Osteoblast (primary cell): ENCODE measurements at regions not wholly inside any gene's neighbourhood (a gene's known extent, or its start where the extent isn't known, plus 50 kb on each side); places are given as distances from the start of the nearest gene placed in this dataset.
A peak's percentile ranks its signal among the peaks of the same experiment; 100 is the strongest.
"Not testable (repeated sequence)": the region's sequence is repeated elsewhere in the genome, so short reads cannot be mapped to it uniquely, and the experiment has no call there.

ENCODE experiments used
- DNase-seq: peaks from one replicate; pipeline ENCODE4 v3.0.0; 2011; ENCODE audit warnings: low spot score, mixed read lengths; ENCODE audit not compliant: insufficient read length; ENCODE audit errors: missing footprints
- H2AFZ ChIP-seq: 2 replicates; pipeline ENCODE4 v1.6.0; 2011; ENCODE audit warnings: mild to moderate bottlenecking, low read length
- H3K27ac ChIP-seq: 2 replicates; pipeline ENCODE4 v1.5.1; 2011; ENCODE audit warnings: mild to moderate bottlenecking, low read depth, low read length, moderate library complexity
- H3K27me3 ChIP-seq: 2 replicates; pipeline ENCODE4 v1.6.0; 2012; ENCODE audit warnings: mild to moderate bottlenecking, control low read depth, inconsistent platforms, low read length, moderate library complexity; ENCODE audit not compliant: insufficient read depth
- H3K36me3 ChIP-seq: 2 replicates; pipeline ENCODE4 v1.5.1; 2011; ENCODE audit warnings: mild to moderate bottlenecking, low read length, control low read depth, moderate library complexity; ENCODE audit not compliant: insufficient read depth
- H3K4me1 ChIP-seq: 2 replicates; pipeline ENCODE4 v1.5.1; 2011; ENCODE audit warnings: mild to moderate bottlenecking, low read length, control low read depth, moderate library complexity; ENCODE audit not compliant: insufficient read depth
- H3K4me2 ChIP-seq: 2 replicates; pipeline ENCODE4 v1.6.0; 2011; ENCODE audit warnings: mild to moderate bottlenecking, low read length; ENCODE audit not compliant: insufficient read depth
- H3K4me3 ChIP-seq: fragments of 200-600 bp; sonication (generic); 3 replicates; pipeline ENCODE4 v1.5.1; 2012; ENCODE audit warnings: mild to moderate bottlenecking, low read length, inconsistent platforms; ENCODE audit not compliant: insufficient read depth
- H3K79me2 ChIP-seq: 2 replicates; pipeline ENCODE4 v1.6.0; 2012; ENCODE audit warnings: mild to moderate bottlenecking, low read length, control low read depth, inconsistent platforms; ENCODE audit not compliant: insufficient read depth
- H3K9me3 ChIP-seq: 2 replicates; pipeline ENCODE4 v1.5.1; 2011; ENCODE audit warnings: low read depth, low read length, control low read depth
- H4K20me1 ChIP-seq: 2 replicates; pipeline ENCODE4 v1.6.0; 2012; ENCODE audit warnings: mild to moderate bottlenecking, low read length, control low read depth; ENCODE audit not compliant: insufficient read depth
- CTCF ChIP-seq: IDR thresholded peaks from 2 replicates; pipeline ENCODE4 v1.5.1; 2011; ENCODE audit warnings: mild to moderate bottlenecking, low read depth, low read length, moderate library complexity; ENCODE audit errors: extremely low read depth

GRCh38 chr14:88095791-88096190 lies 90.9 kb downstream of the GPR65 start:
- Histone ChIP-seq H3K4me1 (no peaks in the 10 kb centered on the region), H3K9me3 (no peaks in the 10 kb centered on the region), H3K4me2 (no peak overlapping the region), H2AFZ (no peak overlapping the region), H3K79me2 (no peaks in the 10 kb centered on the region), H3K27ac (no peak overlapping the region), H3K27me3 (no peaks in the 10 kb centered on the region), H4K20me1 (no peaks in the 10 kb centered on the region), H3K4me3 (no peak overlapping the region), H3K36me3 (no peaks in the 10 kb centered on the region)
- TF ChIP-seq CTCF: no peak
- no peak for DNase-seq

DNA sequence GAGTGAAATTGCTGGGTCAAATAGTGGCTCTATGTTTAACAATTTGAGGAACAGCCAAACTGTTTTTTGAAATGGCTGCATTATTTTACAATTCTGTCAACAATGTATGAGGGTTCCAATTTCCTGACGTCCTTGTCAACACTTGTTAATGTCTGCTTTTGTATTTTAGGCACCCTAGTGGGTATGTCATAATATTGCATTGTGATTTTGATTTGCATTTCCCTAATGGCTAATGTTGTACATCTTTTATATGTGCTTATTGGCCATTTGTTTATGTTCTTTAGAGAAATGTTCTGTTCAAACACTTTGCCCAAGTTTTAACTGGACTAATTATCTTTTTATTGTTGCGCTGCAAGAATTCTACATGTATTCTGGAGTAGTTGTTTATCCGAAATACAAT lies 93.2 kb downstream of the GPR65 start:
- Histone ChIP-seq H3K79me2 (no peaks in the 10 kb centered on the region), H3K36me3 (no peaks in the 10 kb centered on the region), H3K4me2 (no peak overlapping the region), H3K9me3 (no peaks in the 10 kb centered on the region), H3K4me3 (no peak overlapping the region), H4K20me1 (no peaks in the 10 kb centered on the region), H3K4me1 (no peaks in the 10 kb centered on the region), H2AFZ (no peak overlapping the region), H3K27ac (no peak overlapping the region), H3K27me3 (no peaks in the 10 kb centered on the region)
- TF ChIP-seq CTCF: no peak
- no peak for DNase-seq

DNA sequence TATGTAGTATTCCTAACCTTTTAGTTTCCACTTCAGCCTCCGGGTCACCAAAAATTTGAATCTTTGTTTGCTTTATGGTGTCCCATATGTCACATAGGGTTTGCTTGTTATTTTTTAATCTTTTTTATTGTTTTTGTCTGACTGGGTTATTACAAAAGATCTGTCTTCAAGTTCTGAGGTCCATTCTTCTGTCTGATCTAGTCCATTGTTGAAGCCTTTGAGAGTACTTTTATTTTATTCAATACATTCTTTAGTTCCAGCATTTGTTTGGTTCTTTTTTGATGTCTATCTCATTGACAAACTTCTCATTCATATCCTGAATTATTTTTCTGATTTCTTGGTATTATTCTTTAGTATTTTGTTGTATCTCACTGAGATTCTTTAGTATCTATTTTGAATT lies 99.8 kb downstream of the GPR65 start:
- H3K36me3 ChIP-seq: no peaks in the 10 kb centered on the region
- no peaks in the 10 kb centered on the region for H3K79me2 ChIP-seq
- H4K20me1 ChIP-seq: no peaks in the 10 kb centered on the region
- H3K9me3 ChIP-seq: no peaks in the 10 kb centered on the region
- H3K4me1 ChIP-seq: no peaks in the 10 kb centered on the region
- H3K4me3 ChIP-seq: no peak overlapping the region
- no peak for TF ChIP-seq CTCF
- no peak overlapping the region for H2AFZ ChIP-seq
- no peak for DNase-seq
- no peaks in the 10 kb centered on the region for H3K27me3 ChIP-seq
- no peak overlapping the region for H3K27ac ChIP-seq
- H3K4me2 ChIP-seq: no peak overlapping the region

- no peaks in the 10 kb centered on the region for H3K4me1 ChIP-seq
- no peaks in the 10 kb centered on the region for H4K20me1 ChIP-seq
- H3K4me2 ChIP-seq: no peak overlapping the region
- no peak overlapping the region for H2AFZ ChIP-seq
- H3K27ac ChIP-seq: no peak overlapping the region
- no peaks in the 10 kb centered on the region for H3K79me2 ChIP-seq
- TF ChIP-seq CTCF: no peak
- no peaks in the 10 kb centered on the region for H3K9me3 ChIP-seq
- peak; percentile 19 for DNase-seq
- no peaks in the 10 kb centered on the region for H3K27me3 ChIP-seq
- no peaks in the 10 kb centered on the region for H3K36me3 ChIP-seq
- no peak overlapping the region for H3K4me3 ChIP-seq
These were observed 101.4 kb downstream of the GPR65 start for GRCh38 chr14:88106377-88106776.

DNA sequence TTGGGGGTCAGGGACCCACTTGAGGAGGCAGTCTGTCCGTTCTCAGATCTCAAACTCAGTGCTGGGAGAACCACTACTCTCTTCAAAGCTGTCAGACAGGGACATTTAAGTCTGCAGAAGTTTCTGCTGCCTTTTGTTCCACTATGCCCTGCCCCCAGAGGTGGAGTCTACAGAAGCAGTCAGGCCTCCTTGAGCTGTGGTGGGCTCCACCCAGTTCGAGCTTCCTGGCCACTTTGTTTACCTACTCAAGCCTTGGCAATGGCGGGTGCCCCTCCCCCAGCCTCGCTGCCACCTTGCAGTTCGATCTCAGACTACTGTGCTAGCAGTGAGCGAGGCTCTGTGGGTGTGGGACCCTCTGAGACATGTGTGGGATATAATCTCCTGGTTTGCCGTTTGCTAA lies 122.7 kb downstream of the GPR65 start:
- not testable (repeated sequence) for DNase-seq, H3K4me3 ChIP-seq, H3K27ac ChIP-seq, H3K79me2 ChIP-seq, H4K20me1 ChIP-seq, H3K4me2 ChIP-seq, H3K9me3 ChIP-seq, H2AFZ ChIP-seq, H3K36me3 ChIP-seq, H3K27me3 ChIP-seq
- H3K4me1 ChIP-seq: peaks cover 17% of the 10 kb centered on the region
